ENCODE measurements at regions not wholly inside any gene's neighbourhood (a gene's known extent, or its start where the extent isn't known, plus 50 kb on each side); places are given as distances from the start of the nearest gene placed in this dataset.

- TF ChIP-seq EZH2phosphoT487 (IDR thresholded peaks at IDR 0.05; ENCODE audit: low read depth) (no peak), CTCF (IDR thresholded peaks at IDR 0.05; ENCODE audit: low read depth, low read length) (no peak)
Measured at GRCh38 chr1:157310401-157310800, 172.2 kb upstream of the ETV3 start.

All from OCI-LY3 (cell line).